ENCODE measurements at regions not wholly inside any gene's neighbourhood (a gene's known extent, or its start where the extent isn't known, plus 50 kb on each side); places are given as distances from the start of the nearest gene placed in this dataset.

- POLR2A ChIA-PET = no interaction called here
- intact Hi-C loops (cut with micrococcal nuclease; ENCODE audit: unreplicated experiment) (loop anchor here (5.0 kb wide), 1 partner anchor 1017 kb away; no protein-coding TSS in a partner anchor), in situ Hi-C loops (cut with MboI) (no loop called here)
- CTCF ChIA-PET = no interaction called here
- Histone ChIP-seq H3K36me3 (ENCODE audit: control insufficient read depth in 2 of 2, insufficient read depth in 2 of 2, low read length in 1 of 2) (no peaks in the 10 kb centered on the region), H2AFZ (ENCODE audit: control insufficient read depth, low read depth, low read length) (no peak overlapping the region), H3K9ac (ENCODE audit: control insufficient read depth, insufficient read depth, low read length) (no peak overlapping the region), H3K4me1 (ENCODE audit: control insufficient read depth, insufficient read depth, low read length) (no peaks in the 10 kb centered on the region), H4K20me1 (ENCODE audit: control insufficient read depth, insufficient read depth) (no peaks in the 10 kb centered on the region), H3K79me2 (ENCODE audit: control insufficient read depth, insufficient read depth, low read length) (no peaks in the 10 kb centered on the region), H3K27ac (ENCODE audit: control insufficient read depth, insufficient read depth) (no peak overlapping the region), H3K4me3 (no peak overlapping the region), H3K9me3 (replicated peaks; ENCODE audit: control insufficient read depth, insufficient read depth, low read length) (no peaks in the 10 kb centered on the region), H3K4me2 (ENCODE audit: control insufficient read depth, insufficient read depth) (no peak overlapping the region), H3K27me3 (replicated peaks in 1 of 2; ENCODE audit: control insufficient read depth in 2 of 2, insufficient read depth in 2 of 2, low read length in 1 of 2) (no peaks in the 10 kb centered on the region)
- TF ChIP-seq E2F8 (IDR thresholded peaks at IDR 0.05; ENCODE audit: low read depth, partially characterized antibody) (no peak), MEF2B (IDR thresholded peaks at IDR 0.05; ENCODE audit: partially characterized antibody, poor library complexity, severe bottlenecking) (no peak), RFX5 (IDR thresholded peaks at IDR 0.05; ENCODE audit: low read depth, low read length) (no peak), MTA3 (IDR thresholded peaks at IDR 0.05; ENCODE audit: borderline replicate concordance, low read length) (no peak), CTCF (IDR thresholded peaks at IDR 0.05 in 2 of 3, conservative IDR thresholded peaks at IDR 0.05 in 1 of 3; ENCODE audit: control insufficient read depth in 2 of 3, extremely low read depth in 1 of 3, insufficient read depth in 1 of 3, low read depth in 3 of 3, low read length in 3 of 3) (no peak), ETV6 (conservative IDR thresholded peaks at IDR 0.05 in 1 of 2, IDR thresholded peaks at IDR 0.05 in 1 of 2; ENCODE audit: borderline replicate concordance in 1 of 2, low read depth in 1 of 2) (no peak), PKNOX1 (IDR thresholded peaks at IDR 0.05) (no peak), SREBF2 (IDR thresholded peaks at IDR 0.05; ENCODE audit: low read length) (no peak), DPF2 (IDR thresholded peaks at IDR 0.05) (no peak), KDM1A (IDR thresholded peaks at IDR 0.05; ENCODE audit: borderline replicate concordance) (no peak), CHD2 (IDR thresholded peaks at IDR 0.05; ENCODE audit: borderline replicate concordance, low read depth, low read length) (no peak), NFXL1 (IDR thresholded peaks at IDR 0.05; ENCODE audit: borderline replicate concordance) (no peak), MLLT1 (IDR thresholded peaks at IDR 0.05) (no peak), CBFB (IDR thresholded peaks at IDR 0.05; ENCODE audit: low read depth) (no peak), ATF7 (IDR thresholded peaks at IDR 0.05; ENCODE audit: low read depth) (no peak), ZNF622 (IDR thresholded peaks at IDR 0.05) (no peak), SREBF1 (IDR thresholded peaks at IDR 0.05; ENCODE audit: low read length) (no peak), RAD21 (IDR thresholded peaks at IDR 0.05; ENCODE audit: insufficient read depth, low read depth, low read length) (no peak)
- DNase-seq (ENCODE audit: low read depth, low spot score) = no peak
- SMC1A ChIA-PET (ENCODE audit: uncharacterized antibody, unreplicated experiment) = no interaction called here
- no TSS peak for BruUV-seq (replicated peaks)
- RAD21 ChIA-PET (ENCODE audit: unreplicated experiment) = no interaction called here
- WGBS (ENCODE audit: insufficient coverage, insufficient replicate concordance, low lambda C conversion rate, missing lambda C conversion rate) = 0% methylated on average over 3 of the region's 3 CpGs
- no peak for ATAC-seq
- FAIRE-seq = no peak
These were observed 788.0 kb upstream of the ATXN8OS start for GRCh38 chr13:69319656-69320055.
